ENCODE measurements at regions not wholly inside any gene's neighbourhood (a gene's known extent, or its start where the extent isn't known, plus 50 kb on each side); places are given as distances from the start of the nearest gene placed in this dataset.

DNA sequence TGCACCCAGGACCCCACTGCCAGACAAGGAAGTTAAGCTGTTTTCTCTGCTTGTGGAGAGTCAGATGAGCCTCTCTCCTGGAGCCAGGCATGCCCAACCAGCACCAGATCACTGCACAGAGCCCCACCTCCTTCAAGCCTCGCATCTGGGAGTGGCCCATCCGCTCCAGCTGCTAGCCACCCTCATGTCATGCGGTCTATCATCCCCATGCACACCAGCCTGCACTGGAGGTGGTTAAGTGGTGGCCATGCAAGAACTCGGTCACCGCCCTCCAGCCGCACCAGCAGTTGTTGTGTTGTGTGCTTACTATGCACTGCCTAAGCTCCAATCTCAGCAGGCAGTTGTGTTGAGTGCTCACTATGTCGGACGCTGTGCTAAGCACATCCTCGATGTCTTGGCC is 177.9 kb upstream of the SLC14A2 start:
- TF ChIP-seq, protein P1, sequence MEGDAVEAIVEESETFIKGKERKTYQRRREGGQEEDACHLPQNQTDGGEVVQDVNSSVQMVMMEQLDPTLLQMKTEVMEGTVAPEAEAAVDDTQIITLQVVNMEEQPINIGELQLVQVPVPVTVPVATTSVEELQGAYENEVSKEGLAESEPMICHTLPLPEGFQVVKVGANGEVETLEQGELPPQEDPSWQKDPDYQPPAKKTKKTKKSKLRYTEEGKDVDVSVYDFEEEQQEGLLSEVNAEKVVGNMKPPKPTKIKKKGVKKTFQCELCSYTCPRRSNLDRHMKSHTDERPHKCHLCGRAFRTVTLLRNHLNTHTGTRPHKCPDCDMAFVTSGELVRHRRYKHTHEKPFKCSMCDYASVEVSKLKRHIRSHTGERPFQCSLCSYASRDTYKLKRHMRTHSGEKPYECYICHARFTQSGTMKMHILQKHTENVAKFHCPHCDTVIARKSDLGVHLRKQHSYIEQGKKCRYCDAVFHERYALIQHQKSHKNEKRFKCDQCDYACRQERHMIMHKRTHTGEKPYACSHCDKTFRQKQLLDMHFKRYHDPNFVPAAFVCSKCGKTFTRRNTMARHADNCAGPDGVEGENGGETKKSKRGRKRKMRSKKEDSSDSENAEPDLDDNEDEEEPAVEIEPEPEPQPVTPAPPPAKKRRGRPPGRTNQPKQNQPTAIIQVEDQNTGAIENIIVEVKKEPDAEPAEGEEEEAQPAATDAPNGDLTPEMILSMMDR (IDR thresholded peaks at IDR 0.05): no peak
- TF ChIP-seq POLR2A (IDR thresholded peaks at IDR 0.05): no peak
